ENCODE measurements at regions not wholly inside any gene's neighbourhood (a gene's known extent, or its start where the extent isn't known, plus 50 kb on each side); places are given as distances from the start of the nearest gene placed in this dataset.

DNA sequence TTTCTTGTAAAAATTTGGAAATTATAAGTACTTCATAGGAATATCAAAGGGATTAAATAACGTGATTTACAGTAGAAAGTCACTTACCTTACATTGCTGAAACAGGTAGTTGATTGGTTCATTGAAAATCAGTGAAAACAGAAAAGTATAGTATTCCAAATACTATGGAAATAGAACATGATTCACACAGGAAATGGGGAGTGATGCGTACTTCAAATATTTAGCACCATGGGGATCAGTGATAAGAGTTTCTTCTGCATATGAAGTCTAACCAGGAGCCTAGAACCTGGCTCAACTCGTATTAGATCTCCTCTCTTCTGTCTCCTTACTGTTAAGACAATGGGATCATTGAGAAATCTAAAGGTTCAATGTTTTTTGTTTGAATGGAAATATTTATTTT is 133.3 kb downstream of the FAM174A start:
- TF ChIP-seq, protein P1, sequence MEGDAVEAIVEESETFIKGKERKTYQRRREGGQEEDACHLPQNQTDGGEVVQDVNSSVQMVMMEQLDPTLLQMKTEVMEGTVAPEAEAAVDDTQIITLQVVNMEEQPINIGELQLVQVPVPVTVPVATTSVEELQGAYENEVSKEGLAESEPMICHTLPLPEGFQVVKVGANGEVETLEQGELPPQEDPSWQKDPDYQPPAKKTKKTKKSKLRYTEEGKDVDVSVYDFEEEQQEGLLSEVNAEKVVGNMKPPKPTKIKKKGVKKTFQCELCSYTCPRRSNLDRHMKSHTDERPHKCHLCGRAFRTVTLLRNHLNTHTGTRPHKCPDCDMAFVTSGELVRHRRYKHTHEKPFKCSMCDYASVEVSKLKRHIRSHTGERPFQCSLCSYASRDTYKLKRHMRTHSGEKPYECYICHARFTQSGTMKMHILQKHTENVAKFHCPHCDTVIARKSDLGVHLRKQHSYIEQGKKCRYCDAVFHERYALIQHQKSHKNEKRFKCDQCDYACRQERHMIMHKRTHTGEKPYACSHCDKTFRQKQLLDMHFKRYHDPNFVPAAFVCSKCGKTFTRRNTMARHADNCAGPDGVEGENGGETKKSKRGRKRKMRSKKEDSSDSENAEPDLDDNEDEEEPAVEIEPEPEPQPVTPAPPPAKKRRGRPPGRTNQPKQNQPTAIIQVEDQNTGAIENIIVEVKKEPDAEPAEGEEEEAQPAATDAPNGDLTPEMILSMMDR (IDR thresholded peaks at IDR 0.05), result no peak
- TF ChIP-seq POLR2A (IDR thresholded peaks at IDR 0.05), result no peak
